Lower leg skin (tissue), 3 donors: ENCODE measurements at regions not wholly inside any gene's neighbourhood (a gene's known extent, or its start where the extent isn't known, plus 50 kb on each side); places are given as distances from the start of the nearest gene placed in this dataset.

Experiments used
- POLR2A ChIP-seq, 2 donors: fragments of 450-650 bp; IDR thresholded peaks; one replicate each; pipeline ENCODE4 v1.6.1; 2016 to 2017; ENCODE audit warnings: antibody characterized with exemption in 2 of 2, mild to moderate bottlenecking in 1 of 2, moderate library complexity in 1 of 2
- TF ChIP-seq, protein P1 (sequence below), 3 donors: fragments of 450-650 bp; IDR thresholded peaks; one replicate each; pipeline ENCODE4 v1.5.1; 2016; ENCODE audit warnings: antibody characterized with exemption in 3 of 3, mild to moderate bottlenecking in 3 of 3, moderate library complexity in 2 of 3

GRCh38 chr2:175633227-175633626 is 368.8 kb downstream of the LNPK start:
- TF ChIP-seq, protein P1, sequence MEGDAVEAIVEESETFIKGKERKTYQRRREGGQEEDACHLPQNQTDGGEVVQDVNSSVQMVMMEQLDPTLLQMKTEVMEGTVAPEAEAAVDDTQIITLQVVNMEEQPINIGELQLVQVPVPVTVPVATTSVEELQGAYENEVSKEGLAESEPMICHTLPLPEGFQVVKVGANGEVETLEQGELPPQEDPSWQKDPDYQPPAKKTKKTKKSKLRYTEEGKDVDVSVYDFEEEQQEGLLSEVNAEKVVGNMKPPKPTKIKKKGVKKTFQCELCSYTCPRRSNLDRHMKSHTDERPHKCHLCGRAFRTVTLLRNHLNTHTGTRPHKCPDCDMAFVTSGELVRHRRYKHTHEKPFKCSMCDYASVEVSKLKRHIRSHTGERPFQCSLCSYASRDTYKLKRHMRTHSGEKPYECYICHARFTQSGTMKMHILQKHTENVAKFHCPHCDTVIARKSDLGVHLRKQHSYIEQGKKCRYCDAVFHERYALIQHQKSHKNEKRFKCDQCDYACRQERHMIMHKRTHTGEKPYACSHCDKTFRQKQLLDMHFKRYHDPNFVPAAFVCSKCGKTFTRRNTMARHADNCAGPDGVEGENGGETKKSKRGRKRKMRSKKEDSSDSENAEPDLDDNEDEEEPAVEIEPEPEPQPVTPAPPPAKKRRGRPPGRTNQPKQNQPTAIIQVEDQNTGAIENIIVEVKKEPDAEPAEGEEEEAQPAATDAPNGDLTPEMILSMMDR (IDR thresholded peaks at IDR 0.05) = no peak
- no peak for TF ChIP-seq POLR2A (IDR thresholded peaks at IDR 0.05)
